ENCODE measurements at regions not wholly inside any gene's neighbourhood (a gene's known extent, or its start where the extent isn't known, plus 50 kb on each side); places are given as distances from the start of the nearest gene placed in this dataset.

DNA sequence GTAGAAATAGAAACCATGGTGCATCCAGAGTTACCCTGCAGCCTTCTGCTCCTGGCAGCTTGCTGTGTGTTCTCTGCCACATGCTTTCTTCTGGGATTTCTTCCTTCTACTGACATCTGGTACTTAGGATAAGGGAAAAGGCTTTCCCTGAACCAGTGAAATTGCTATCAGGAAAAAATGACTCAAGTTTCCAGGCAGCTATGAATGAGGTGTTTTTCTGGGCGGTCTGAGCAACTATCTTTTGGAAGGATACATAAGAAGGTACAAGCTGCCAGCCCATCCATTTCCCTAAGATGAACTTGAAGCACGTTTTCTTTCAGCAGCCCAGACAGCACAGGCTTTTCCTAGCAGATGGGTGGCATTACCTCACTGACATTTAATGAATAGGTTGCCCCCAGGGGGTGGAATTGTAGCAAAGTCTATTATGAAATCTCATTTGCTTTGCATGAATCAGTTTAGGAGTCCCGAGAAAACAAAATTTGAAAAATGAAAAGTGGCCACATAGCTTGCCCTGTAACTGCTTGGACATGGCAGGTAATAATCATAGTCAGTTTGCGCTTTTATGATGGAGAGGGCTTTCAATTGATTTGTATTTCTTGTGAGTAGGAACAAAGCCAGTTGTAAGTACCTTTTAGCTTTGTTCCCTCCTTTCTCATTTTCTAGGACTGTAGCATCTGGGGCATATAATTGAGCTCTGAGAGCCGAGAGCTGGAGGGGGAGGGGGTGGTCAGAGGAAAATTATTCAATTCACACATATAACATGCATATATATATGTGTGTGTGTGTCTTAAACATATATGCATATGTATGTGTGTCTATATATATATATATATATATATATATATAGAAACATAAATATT lies 108.5 kb downstream of the C9orf152 start:
- WGBS, 2 donors = 63 to 69% methylated on average over 5 of the region's 5 CpGs
- intact Hi-C loops (cut with DNase I; ENCODE audit: low total_unique reads) = no loop called here
- H3K4me1 ChIP-seq = peaks cover 7% of the 10 kb centered on the region
- no peaks in the 10 kb centered on the region for H3K36me3 ChIP-seq (ENCODE audit: low read depth, missing control alignments)
- TF ChIP-seq POLR2A (IDR thresholded peaks at IDR 0.05) = no peak
- TF ChIP-seq, protein P1, sequence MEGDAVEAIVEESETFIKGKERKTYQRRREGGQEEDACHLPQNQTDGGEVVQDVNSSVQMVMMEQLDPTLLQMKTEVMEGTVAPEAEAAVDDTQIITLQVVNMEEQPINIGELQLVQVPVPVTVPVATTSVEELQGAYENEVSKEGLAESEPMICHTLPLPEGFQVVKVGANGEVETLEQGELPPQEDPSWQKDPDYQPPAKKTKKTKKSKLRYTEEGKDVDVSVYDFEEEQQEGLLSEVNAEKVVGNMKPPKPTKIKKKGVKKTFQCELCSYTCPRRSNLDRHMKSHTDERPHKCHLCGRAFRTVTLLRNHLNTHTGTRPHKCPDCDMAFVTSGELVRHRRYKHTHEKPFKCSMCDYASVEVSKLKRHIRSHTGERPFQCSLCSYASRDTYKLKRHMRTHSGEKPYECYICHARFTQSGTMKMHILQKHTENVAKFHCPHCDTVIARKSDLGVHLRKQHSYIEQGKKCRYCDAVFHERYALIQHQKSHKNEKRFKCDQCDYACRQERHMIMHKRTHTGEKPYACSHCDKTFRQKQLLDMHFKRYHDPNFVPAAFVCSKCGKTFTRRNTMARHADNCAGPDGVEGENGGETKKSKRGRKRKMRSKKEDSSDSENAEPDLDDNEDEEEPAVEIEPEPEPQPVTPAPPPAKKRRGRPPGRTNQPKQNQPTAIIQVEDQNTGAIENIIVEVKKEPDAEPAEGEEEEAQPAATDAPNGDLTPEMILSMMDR (IDR thresholded peaks at IDR 0.05) = no peak
- no peaks in the 10 kb centered on the region for H3K9me3 ChIP-seq
- no peaks in the 10 kb centered on the region for H3K27me3 ChIP-seq
- no peak for DNase-seq
- no peak overlapping the region for H3K27ac ChIP-seq
- H3K4me3 ChIP-seq = no peak overlapping the region

DNA sequence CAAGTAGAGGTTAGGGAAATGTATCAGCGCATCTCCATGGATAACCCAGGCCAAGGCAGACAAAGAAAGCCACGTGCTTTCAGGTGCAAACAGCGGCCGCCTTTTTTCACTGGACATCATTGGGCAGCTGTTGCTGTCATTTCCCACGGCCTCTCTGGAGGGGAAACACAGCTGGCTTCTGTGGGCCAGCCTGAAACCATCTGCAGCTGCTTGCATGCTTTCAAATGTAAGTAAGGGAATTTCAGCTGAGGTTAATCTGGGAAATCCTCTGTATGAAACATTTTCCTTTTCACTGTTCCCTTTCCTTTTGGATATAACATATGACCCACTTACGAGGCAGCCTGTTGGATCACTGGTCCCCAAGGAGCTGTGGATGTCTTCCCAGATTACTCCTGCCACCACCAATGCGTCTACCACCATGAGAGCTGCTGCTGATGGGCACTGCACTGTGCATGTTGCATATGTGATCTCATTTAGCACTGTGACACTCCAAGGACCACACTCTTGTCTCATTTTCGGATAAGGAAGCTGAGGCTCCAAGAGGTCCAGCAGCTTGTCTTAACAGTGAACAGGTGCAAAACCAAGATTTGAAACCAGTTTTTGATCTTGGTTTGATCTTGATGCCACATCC lies 106.3 kb downstream of the C9orf152 start:
- no peak overlapping the region for H3K4me3 ChIP-seq
- H3K4me1 ChIP-seq = peaks cover 7% of the 10 kb centered on the region
- 81 to 82% methylated on average over 8 of the region's 8 CpGs for WGBS, 2 donors
- no peak overlapping the region for H3K27ac ChIP-seq
- no peaks in the 10 kb centered on the region for H3K27me3 ChIP-seq
- no peak for DNase-seq
- H3K9me3 ChIP-seq = no peaks in the 10 kb centered on the region
- TF ChIP-seq POLR2A (IDR thresholded peaks at IDR 0.05) = no peak
- intact Hi-C loops (cut with DNase I; ENCODE audit: low total_unique reads) = no loop called here
- no peaks in the 10 kb centered on the region for H3K36me3 ChIP-seq (ENCODE audit: low read depth, missing control alignments)

GRCh38 chr9:110103257-110103656 lies 104.7 kb downstream of the C9orf152 start:
- H3K36me3 ChIP-seq (ENCODE audit: low read depth, missing control alignments) = no peaks in the 10 kb centered on the region
- 81 to 82% methylated on average over 2 of the region's 2 CpGs for WGBS, 2 donors
- DNase-seq = no peak
- TF ChIP-seq, protein P1 (IDR thresholded peaks at IDR 0.05) = no peak
- TF ChIP-seq POLR2A (IDR thresholded peaks at IDR 0.05) = no peak
- intact Hi-C loops (cut with DNase I; ENCODE audit: low total_unique reads) = no loop called here
- H3K27ac ChIP-seq = no peak overlapping the region
- no peak overlapping the region for H3K4me3 ChIP-seq
- no peaks in the 10 kb centered on the region for H3K9me3 ChIP-seq
- H3K27me3 ChIP-seq = no peaks in the 10 kb centered on the region
- peaks cover 7% of the 10 kb centered on the region for H3K4me1 ChIP-seq

GRCh38 chr9:110104261-110104809 lies 103.6 kb downstream of the C9orf152 start:
- peaks cover 3% of the 10 kb centered on the region for H3K4me1 ChIP-seq
- intact Hi-C loops (cut with DNase I; ENCODE audit: low total_unique reads) = no loop called here
- WGBS, 2 donors = 35 to 44% methylated on average over 5 of the region's 5 CpGs
- no peaks in the 10 kb centered on the region for H3K36me3 ChIP-seq (ENCODE audit: low read depth, missing control alignments)
- H3K4me3 ChIP-seq = no peak overlapping the region
- no peak for DNase-seq
- TF ChIP-seq, protein P1 (IDR thresholded peaks at IDR 0.05) = no peak
- no peak for TF ChIP-seq POLR2A (IDR thresholded peaks at IDR 0.05)
- H3K27ac ChIP-seq = no peak overlapping the region
- H3K9me3 ChIP-seq = no peaks in the 10 kb centered on the region
- H3K27me3 ChIP-seq = no peaks in the 10 kb centered on the region

- WGBS, 2 donors = 38 to 53% methylated on average over 2 of the region's 2 CpGs
- Histone ChIP-seq H3K36me3 (ENCODE audit: low read depth, missing control alignments) (no peaks in the 10 kb centered on the region), H3K27me3 (no peaks in the 10 kb centered on the region), H3K4me3 (no peak overlapping the region), H3K4me1 (peaks cover 3% of the 10 kb centered on the region), H3K27ac (no peak overlapping the region), H3K9me3 (no peaks in the 10 kb centered on the region)
- intact Hi-C loops (cut with DNase I; ENCODE audit: low total_unique reads) = no loop called here
- TF ChIP-seq, protein P1 (IDR thresholded peaks at IDR 0.05) = no peak
- TF ChIP-seq POLR2A (IDR thresholded peaks at IDR 0.05) = no peak
- no peak for DNase-seq
Observed at GRCh38 chr9:110105107-110105506, 102.9 kb downstream of the C9orf152 start.

All from testis (tissue), 2 donors.